ENCODE measurements at regions not wholly inside any gene's neighbourhood (a gene's known extent, or its start where the extent isn't known, plus 50 kb on each side); places are given as distances from the start of the nearest gene placed in this dataset.

GRCh38 chr2:200013906-200014305 lies 58.5 kb downstream of the MAIP1 start:
- no peak for DNase-seq
- intact Hi-C loops (cut with DNase I, micrococcal nuclease): no loop called here
- ATAC-seq: no peak

- intact Hi-C loops (cut with DNase I, micrococcal nuclease): no loop called here
- no peak for ATAC-seq
- no peak for DNase-seq
Observed at GRCh38 chr2:200021449-200022114, 66.2 kb downstream of the MAIP1 start.

GRCh38 chr2:200022511-200022910 lies 67.1 kb downstream of the MAIP1 start:
- no peak for ATAC-seq
- DNase-seq: no peak
- intact Hi-C loops (cut with DNase I, micrococcal nuclease): no loop called here

GRCh38 chr2:200023570-200023969 lies 68.2 kb downstream of the MAIP1 start:
- no peak for DNase-seq
- intact Hi-C loops (cut with DNase I, micrococcal nuclease): no loop called here
- ATAC-seq: no peak

- no peak for DNase-seq
- intact Hi-C loops (cut with DNase I, micrococcal nuclease): no loop called here
- ATAC-seq: no peak
Observed at GRCh38 chr2:200025717-200026116, 70.3 kb downstream of the MAIP1 start.

GRCh38 chr2:200026332-200027230 lies 71.2 kb downstream of the MAIP1 start:
- ATAC-seq (no peak), DNase-seq (no peak)
- intact Hi-C loops (cut with DNase I, micrococcal nuclease): no loop called here

- DNase-seq (no peak), ATAC-seq (no peak)
- intact Hi-C loops (cut with DNase I, micrococcal nuclease): no loop called here
Observed at GRCh38 chr2:200028998-200029397, 73.6 kb downstream of the MAIP1 start.

- DNase-seq (no peak), ATAC-seq (no peak)
- intact Hi-C loops (cut with DNase I, micrococcal nuclease): no loop called here
Observed at GRCh38 chr2:200032895-200033294, 77.5 kb downstream of the MAIP1 start.

GRCh38 chr2:200033929-200034328 lies 78.5 kb downstream of the MAIP1 start:
- ATAC-seq: no peak
- no peak for DNase-seq
- intact Hi-C loops (cut with DNase I, micrococcal nuclease): no loop called here

- DNase-seq (no peak), ATAC-seq (no peak)
- intact Hi-C loops (cut with DNase I, micrococcal nuclease): no loop called here
Observed at GRCh38 chr2:200034816-200035215, 79.4 kb downstream of the MAIP1 start.

GRCh38 chr2:200039724-200040650 lies 84.6 kb downstream of the MAIP1 start:
- no peak for ATAC-seq
- no peak for DNase-seq
- intact Hi-C loops (cut with DNase I, micrococcal nuclease): no loop called here

- intact Hi-C loops (cut with DNase I, micrococcal nuclease): no loop called here
- no peak for ATAC-seq
- DNase-seq: no peak
Observed at GRCh38 chr2:200040831-200041230, 85.4 kb downstream of the MAIP1 start.

- intact Hi-C loops (cut with DNase I, micrococcal nuclease): no loop called here
- DNase-seq: no peak
- ATAC-seq: no peak
Observed at GRCh38 chr2:200041639-200042038, 86.3 kb downstream of the MAIP1 start.

- intact Hi-C loops (cut with DNase I, micrococcal nuclease): no loop called here
- ATAC-seq (no peak), DNase-seq (no peak)
Observed at GRCh38 chr2:200042102-200042735, 86.8 kb downstream of the MAIP1 start.

- no peak for DNase-seq
- intact Hi-C loops (cut with DNase I, micrococcal nuclease): no loop called here
- ATAC-seq: no peak
Observed at GRCh38 chr2:200042944-200043343, 87.6 kb downstream of the MAIP1 start.

GRCh38 chr2:200044453-200044852 lies 89.1 kb downstream of the MAIP1 start:
- no peak for DNase-seq
- ATAC-seq: no peak
- intact Hi-C loops (cut with DNase I, micrococcal nuclease): no loop called here

GRCh38 chr2:200048421-200048820 lies 93.0 kb downstream of the MAIP1 start:
- intact Hi-C loops (cut with DNase I, micrococcal nuclease): no loop called here
- no peak for ATAC-seq
- DNase-seq: no peak

GRCh38 chr2:200049086-200049485 lies 93.7 kb downstream of the MAIP1 start:
- ATAC-seq (no peak), DNase-seq (no peak)
- intact Hi-C loops (cut with DNase I, micrococcal nuclease): no loop called here

Measured in left colon (tissue), 2 donors.